Neutrophil (primary cell): ENCODE measurements at regions not wholly inside any gene's neighbourhood (a gene's known extent, or its start where the extent isn't known, plus 50 kb on each side); places are given as distances from the start of the nearest gene placed in this dataset.

Experiments
- H3K27ac ChIP-seq: fragments of 200-600 bp; sonication (generic); 2 replicates; pipeline ENCODE4 v1.5.1; 2016; ENCODE audit warnings: mild to moderate bottlenecking, moderate library complexity
- H3K27me3 ChIP-seq: fragments of 200-600 bp; sonication (generic); 2 replicates; pipeline ENCODE4 v1.6.0; 2016; ENCODE audit warnings: mild to moderate bottlenecking
- H3K36me3 ChIP-seq: fragments of 200-600 bp; sonication (generic); 2 replicates; pipeline ENCODE4 v1.5.1; 2017
- H3K4me1 ChIP-seq, 2 experiments: fragments of 200-600 bp in 1 of 2; sonication (generic) in 1 of 2; 1 replicate in 1 of 2; 2 replicates in 1 of 2; pipeline versions ENCODE4 v1.5.1 to v1.6.1; 2013 to 2016; ENCODE audit warnings: low read depth in 1 of 2, low read length in 1 of 2, mild to moderate bottlenecking in 1 of 2, moderate library complexity in 1 of 2; ENCODE audit not compliant: control insufficient read depth in 1 of 2, insufficient read depth in 1 of 2
- H3K4me3 ChIP-seq, 2 experiments: fragments of 200-600 bp in 1 of 2; sonication (generic) in 1 of 2; 1 replicate in 1 of 2; 2 replicates in 1 of 2; pipeline ENCODE4 v1.5.1; 2013 to 2016; ENCODE audit warnings: low read depth in 1 of 2, low read length in 1 of 2, mild to moderate bottlenecking in 1 of 2, moderate library complexity in 1 of 2
- H3K9me3 ChIP-seq: fragments of 200-600 bp; sonication (generic); 2 replicates; pipeline ENCODE4 v1.5.1; 2016
- CTCF ChIP-seq: fragments of 200-600 bp; sonication (generic); IDR thresholded peaks from 2 replicates; pipeline ENCODE4 v1.5.1; 2016; ENCODE audit warnings: antibody characterized with exemption

- Histone ChIP-seq H3K36me3 (no peaks in the 10 kb centered on the region), H3K4me3 (no peak overlapping the region)
- TF ChIP-seq CTCF: no peak
These were observed 253.1 kb upstream of the NEBL start for GRCh38 chr10:21150166-21150565.

GRCh38 chr10:21146436-21146789, 249.3 kb upstream of the NEBL start:
- Histone ChIP-seq H3K36me3 (no peaks in the 10 kb centered on the region), H3K27me3 (peaks cover 11% of the 10 kb centered on the region), H3K4me3 (no peak overlapping the region), H3K9me3 (no peaks in the 10 kb centered on the region), H3K27ac (no peak overlapping the region), H3K4me1 (no peaks in the 10 kb centered on the region)
- no peak for TF ChIP-seq CTCF

More at GRCh38 chr10:21150166-21150565, 253.1 kb upstream of the NEBL start:
- Histone ChIP-seq H3K4me1 (no peaks in the 10 kb centered on the region), H3K9me3 (no peaks in the 10 kb centered on the region), H3K27ac (no peak overlapping the region), H3K27me3 (no peaks in the 10 kb centered on the region)

- no peak for TF ChIP-seq CTCF
- Histone ChIP-seq H3K36me3 (no peaks in the 10 kb centered on the region), H3K27ac (no peak overlapping the region), H3K4me3 (no peak overlapping the region), H3K4me1 (no peaks in the 10 kb centered on the region), H3K9me3 (no peaks in the 10 kb centered on the region), H3K27me3 (peaks cover 11% of the 10 kb centered on the region)
These were observed 248.8 kb upstream of the NEBL start for GRCh38 chr10:21145751-21146435.

- TF ChIP-seq CTCF: no peak
- no peaks in the 10 kb centered on the region for H3K36me3 ChIP-seq
- no peak overlapping the region for H3K27ac ChIP-seq
- H3K4me3 ChIP-seq: no peak overlapping the region
- H3K27me3 ChIP-seq: peaks cover 11% of the 10 kb centered on the region
- H3K4me1 ChIP-seq: no peaks in the 10 kb centered on the region
- H3K9me3 ChIP-seq: no peaks in the 10 kb centered on the region
These were observed 246.9 kb upstream of the NEBL start for GRCh38 chr10:21144047-21144446.

GRCh38 chr10:21141946-21142492, 244.9 kb upstream of the NEBL start:
- no peak for TF ChIP-seq CTCF
- H3K4me1 ChIP-seq: no peaks in the 10 kb centered on the region
- peaks cover 11% of the 10 kb centered on the region for H3K27me3 ChIP-seq
- H3K4me3 ChIP-seq: no peak overlapping the region
- H3K9me3 ChIP-seq: no peaks in the 10 kb centered on the region
- H3K36me3 ChIP-seq: no peaks in the 10 kb centered on the region
- no peak overlapping the region for H3K27ac ChIP-seq
